COLO668 (cell line): ENCODE measurements at regions not wholly inside any gene's neighbourhood (a gene's known extent, or its start where the extent isn't known, plus 50 kb on each side); places are given as distances from the start of the nearest gene placed in this dataset.

Experiments
- DNase-seq: peaks from one replicate; lab custom pipeline; 2025; ENCODE audit not compliant: unreplicated experiment; lab: John Stamatoyannopoulos, UW

DNA sequence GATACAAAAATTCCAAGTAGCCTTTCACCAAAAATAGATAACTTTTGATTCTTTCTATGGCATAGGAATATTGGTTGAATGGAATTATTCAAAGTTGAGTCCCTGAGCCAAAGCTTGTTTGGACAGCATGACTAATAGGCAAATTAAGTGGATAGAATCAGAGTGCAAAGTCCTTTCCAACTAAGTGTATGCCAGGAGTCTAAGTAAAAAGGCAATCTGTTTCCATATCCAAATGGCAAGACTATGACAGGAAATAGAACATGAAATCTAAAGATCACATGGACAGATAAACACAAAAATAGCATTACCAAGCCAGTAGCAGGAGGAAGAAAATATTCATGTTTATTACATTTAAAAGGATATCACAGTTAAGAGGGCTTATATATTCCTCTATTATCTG is 804.6 kb downstream of the SLITRK6 start:
- DNase-seq, result no peak

DNA sequence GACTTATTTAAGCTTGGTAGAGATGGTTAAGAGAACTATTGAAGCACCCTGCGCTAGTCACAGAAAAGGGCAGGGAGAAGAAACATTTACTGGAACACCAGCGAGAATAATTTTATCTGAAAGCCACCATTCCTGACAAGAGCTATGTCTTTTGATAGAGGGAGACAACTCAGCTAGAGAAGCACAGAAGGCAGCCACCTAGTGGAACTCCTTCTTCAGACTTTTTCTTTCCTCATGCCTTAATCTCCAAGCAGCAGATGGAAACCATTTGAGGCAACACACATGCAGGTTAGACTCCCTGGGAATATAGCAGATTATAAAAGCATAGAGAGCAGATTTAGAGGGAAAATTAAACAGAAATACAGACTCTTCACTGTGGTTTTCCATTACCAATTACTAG is 813.4 kb downstream of the SLITRK6 start:
- DNase-seq, result no peak

DNA sequence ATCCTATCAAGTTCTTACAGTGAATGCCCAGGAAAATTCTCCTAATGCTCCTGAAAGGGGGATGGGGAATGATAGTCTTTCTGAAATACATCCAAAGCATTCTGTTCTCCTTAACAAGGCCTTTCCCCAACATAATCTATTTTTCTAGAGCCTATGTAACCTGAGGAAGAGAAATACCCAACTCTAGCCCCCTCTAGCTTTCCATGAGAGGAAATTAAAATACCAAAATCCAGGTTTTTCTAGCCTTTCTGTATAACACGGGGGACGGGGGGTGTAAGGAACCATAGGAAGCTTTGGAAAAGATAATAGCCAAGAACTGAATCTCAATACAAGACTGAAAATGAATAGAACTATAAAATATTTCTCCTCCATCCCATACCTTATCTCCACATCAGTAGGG is 815.9 kb downstream of the SLITRK6 start:
- DNase-seq, result no peak

DNA sequence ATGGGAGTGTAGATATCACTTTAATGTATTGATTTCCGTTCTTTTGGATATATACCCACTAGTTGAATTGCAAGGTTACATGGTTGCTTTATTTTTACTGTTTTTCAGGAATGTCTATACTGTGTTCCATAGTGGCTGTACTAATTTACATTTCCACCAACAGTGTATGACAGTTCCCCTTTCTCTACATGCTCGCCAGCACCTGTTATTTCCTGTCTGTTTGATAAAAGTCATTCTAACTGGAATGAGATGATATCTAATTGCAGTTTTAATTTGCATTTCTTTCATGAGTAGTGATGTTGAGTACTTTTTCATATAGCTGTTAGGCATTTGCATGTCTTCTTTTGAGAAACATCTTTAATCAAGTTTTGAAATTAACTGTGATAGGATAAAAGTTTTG is 818.6 kb downstream of the SLITRK6 start:
- DNase-seq, result no peak

DNA sequence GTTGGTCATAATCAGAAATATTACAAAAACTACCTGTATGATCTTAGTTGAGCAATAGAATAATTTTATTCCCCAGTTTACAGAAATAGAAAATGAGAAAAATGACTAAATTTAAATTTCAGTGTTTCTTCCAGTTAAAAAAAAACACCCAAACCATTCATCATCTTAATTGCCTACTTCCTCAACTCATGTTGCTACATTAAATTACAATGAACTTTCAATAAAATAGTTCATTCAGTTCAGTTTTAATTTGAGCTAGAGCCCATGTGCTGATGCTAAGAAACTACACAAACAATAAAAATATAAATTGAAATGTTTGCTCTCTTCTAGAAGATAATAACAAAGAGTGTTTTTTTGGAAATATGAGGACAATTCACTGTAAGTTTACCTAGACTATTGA is 820.4 kb downstream of the SLITRK6 start:
- DNase-seq, result no peak

DNA sequence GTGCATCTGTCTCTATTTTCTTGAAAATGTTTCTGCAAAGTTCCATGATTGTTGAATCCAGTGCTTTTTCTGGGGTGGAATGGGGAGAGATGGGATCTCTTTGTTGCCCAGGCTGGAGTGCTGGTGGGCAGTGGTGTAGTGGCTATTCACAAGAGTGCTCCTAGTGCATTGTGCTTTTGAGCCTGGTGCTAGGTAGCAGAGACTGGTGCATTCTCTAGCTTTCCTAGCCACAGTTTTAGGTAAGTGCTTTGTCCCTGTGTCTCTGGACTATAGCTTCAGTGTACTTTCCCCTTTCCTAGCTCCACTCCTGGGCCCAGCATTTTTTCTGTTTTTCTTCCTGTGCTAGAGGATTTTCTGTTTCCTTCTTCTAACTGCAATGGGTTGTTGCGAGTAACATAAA is 825.6 kb downstream of the SLITRK6 start:
- no peak for DNase-seq

DNA sequence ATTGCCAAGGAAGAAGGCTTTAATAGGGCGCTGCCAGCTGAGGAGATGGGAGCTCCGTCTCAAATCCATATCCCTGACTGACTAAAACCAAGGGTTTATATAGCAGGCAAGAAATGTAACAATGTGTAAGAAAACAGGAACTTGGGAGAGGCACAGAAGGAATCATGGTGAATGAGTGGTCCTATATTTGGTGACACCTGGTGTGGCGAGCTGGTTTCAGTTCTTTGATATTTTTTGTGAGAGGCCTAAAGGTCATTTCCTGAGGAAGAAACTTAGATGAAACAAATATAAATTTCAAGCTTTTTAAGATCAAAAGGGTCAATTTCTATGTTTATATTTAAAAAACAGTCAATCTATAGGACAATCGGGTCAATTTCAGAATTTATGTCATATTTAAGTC is 826.3 kb downstream of the SLITRK6 start:
- no peak for DNase-seq

DNA sequence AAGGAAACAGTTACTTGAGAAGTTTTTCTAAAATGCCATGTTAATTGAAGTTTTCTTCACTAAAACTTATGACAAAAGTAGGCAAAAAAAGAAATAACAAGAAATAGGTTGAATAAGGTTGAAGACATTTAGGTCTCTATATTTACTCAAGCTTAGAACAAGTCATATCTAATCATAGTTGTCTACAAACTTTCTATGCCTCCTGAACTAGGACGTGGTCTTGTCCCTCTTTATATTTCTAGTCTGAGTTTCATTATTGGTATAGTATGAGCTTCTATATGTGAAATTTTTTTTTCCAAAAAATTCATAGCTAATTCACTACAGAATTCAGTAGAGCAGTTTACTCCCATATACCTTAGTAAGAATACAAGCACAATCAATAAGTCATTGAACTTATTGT is 836.4 kb downstream of the SLITRK6 start:
- DNase-seq, result no peak

DNA sequence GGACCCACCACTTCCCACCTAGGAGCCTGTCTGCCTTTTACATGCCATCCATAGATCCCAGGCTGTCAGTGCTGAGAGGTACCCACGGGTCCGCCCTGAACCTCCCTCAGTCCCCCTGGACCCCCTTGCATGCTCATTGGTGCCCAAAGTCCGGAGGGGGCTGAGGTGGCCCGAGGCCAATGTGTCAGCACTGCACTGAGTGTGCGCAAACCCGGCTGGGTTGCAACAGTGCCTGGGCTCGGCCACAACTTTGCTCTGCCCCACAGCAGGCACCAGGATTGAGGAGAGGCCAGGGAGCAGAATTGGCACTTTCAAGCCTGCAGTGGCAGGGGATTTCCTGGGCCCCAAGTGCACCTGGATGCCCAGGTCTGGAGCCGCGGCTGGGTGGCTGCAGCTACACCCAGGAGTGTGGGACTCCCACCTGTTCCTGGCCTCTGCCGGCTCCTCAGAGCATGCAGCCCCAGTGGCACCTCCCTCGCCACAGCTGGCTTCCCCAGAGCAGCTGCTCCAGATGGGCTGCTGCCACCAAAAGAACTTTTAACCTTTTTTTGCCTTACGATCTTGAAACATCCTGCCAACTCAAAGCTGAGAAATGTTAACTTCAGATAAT is 837.0 kb downstream of the SLITRK6 start:
- DNase-seq, result peak; percentile 59

DNA sequence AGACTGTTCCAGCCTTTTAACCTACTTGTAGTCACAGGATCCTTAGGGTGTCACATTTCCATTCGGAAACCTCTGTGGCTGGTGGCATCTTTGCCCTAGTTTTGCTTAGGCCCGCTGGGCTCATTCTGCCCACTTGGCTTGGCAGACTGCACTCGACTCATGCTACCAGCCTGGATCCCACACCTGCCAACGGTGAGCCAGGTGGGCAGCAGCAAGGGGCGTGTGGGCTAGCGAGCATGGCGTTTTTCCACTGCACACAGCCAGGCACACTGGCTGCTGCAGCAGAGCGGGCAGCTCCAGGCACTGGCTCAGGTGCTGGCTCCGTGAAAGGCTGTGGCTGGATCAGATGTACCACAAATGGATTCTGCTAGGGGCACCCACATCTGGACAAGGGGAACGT is 838.2 kb downstream of the SLITRK6 start:
- DNase-seq, result no peak

DNA sequence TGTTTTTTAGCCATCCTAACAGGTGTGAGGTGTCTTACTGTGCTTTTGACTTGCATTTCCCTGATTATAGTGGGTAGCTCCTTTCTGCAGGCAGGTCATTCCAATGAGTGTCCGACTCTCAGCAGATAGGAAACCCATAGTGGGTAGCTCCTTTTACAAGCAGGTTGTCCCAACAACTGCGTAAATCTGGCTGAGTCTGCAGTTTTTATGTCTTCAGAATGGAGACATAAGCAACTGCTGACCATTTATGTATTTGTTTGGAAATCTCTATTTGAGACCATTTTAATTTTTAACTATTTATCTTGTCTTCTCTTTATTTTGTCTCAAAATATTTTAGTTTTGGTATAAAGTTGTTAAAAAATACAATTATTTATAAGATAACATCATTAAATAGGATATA is 839.4 kb downstream of the SLITRK6 start:
- DNase-seq, result no peak

DNA sequence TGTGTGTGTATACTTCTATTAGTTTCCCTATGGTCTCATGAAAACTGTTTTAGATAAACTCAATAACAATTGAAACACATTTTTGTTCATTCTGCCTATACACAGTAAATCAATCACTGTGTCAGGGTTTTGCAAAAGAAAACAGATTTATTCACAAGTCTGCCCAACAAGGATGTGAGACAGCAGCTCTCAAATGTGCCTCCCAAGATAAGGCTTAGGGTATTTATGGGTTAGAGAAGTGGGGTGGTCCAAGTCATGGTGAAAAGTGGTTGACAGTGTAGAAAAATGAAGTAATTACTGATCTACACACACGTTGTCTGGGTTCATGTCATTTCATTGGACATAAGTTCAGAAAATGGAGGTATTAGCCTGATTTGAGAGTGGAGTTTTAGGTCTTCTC is 844.6 kb downstream of the SLITRK6 start:
- DNase-seq, result no peak

DNA sequence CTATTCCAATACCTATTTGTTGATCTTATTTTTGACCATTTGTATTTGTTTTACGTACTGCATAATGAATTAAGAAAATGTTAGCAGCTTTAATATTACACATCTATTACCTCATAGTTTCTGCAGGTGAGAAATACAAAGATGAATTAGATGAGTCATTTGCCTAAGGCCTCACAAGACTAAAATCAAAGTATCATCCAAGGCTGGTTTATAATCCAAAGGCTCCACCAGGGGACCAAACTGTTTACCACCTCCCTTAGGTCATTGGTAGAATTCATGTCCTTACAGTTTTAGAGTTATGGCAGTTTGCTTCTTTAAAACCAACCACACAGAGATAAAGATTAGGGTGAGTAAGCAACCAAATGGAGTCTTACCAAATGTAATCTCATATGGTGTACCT is 848.1 kb downstream of the SLITRK6 start:
- no peak for DNase-seq

DNA sequence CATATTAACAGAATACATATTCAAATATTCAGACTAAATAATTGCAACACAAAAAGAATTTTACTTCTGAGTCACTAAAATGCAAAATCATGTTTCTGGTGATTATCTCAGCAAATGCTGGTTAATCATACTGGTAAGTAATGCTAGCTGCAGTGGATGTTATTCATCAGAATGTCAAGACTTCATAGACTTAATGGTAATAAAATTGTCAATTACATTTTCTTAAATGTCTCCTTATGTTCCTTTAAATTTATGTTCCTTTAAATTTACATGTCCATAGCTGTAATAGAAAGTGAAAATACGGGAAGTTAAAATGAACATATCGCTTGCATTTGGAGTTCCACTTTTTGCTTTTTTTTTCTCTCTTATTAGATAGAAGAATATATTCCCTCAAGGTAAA is 853.0 kb downstream of the SLITRK6 start:
- DNase-seq, result no peak

DNA sequence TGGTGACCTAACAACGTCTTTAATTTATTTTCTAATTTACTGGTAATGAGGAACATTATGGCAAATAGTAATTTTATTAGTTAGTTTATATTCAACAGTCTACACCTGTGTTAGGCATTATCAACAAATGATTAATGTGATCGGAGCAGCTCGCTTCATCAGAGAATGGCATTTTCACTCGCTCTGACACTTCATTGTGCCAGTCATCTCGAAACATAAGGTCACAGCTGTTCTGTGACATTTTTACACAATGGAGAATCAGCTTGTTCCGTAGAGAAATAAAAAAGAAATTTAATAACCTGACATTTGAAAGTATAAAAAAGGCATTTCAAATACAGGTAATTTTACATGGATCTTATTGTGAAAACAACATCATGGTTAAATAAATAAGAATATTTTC is 858.4 kb downstream of the SLITRK6 start:
- no peak for DNase-seq

DNA sequence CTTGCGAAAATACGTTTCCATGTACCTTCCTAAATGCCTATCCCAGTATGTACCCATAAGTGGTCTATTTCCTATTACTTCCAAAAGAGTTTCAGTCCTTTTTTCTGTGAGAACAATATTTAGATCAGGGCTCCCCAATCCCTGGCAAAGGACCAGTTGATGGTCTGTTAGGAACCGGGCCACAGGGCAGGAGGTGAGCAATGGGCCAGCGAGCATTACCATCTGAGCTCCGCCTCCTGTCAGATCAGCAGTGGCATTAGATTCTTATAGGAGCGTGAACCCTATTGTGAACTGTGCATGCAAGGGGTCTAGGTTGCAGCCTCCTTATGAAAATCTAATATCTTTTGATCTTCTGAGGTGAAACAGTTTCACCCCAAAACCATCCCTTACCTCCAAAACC is 859.1 kb downstream of the SLITRK6 start:
- no peak for DNase-seq

DNA sequence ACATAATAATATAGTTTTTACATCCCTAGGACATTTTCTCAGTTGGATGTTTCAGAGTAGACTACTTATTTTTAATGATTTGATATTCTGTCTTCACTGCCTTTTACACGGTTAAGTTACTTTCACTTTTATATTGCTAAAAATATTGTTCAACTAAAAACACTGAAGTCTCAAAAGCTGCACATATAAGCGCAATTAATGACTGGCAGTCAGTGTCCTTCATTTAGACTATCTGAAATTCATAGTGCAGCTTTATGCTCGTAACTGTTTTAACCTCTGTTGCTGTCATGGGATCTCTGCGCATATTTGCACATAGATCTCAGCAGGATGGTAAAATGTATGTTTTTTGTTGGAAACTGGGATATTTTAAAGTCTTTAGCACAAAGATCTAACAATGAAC is 864.3 kb downstream of the SLITRK6 start:
- no peak for DNase-seq

DNA sequence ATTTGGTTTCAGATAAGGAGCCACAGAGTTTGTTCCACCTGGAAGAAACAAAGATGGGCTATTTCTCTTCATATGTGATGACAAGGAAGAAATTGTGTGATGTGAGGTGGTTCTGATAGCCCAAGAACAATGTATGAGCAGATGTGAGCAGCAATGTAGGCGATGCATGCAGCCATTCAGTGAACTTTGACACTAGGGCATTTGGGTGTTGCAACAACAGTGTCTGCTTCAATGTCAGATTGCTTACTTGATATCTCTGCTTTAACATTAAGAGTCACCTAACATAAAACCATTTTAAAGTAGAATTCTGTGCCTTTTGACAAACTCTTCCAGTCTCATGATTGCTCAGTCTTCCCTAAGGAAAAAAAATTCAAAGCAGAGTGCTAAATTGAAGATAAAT is 865.4 kb downstream of the SLITRK6 start:
- no peak for DNase-seq

DNA sequence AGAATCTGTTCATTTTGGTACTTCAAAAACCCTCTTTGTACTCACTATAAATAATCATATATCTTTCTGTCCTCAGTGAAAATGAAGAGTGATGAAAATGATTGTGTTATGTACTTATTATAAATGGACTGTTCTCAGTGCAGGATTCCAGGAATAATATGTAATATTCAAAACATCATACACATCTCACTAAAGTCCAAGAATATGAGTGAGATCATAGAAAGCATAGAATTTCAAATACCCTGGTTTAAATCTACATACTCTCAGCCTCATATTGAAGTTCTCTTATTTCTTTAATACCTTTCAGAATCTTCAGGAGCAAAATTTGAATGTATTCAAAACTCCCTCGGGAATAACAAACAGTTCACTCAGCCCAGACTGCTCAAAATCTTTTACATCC is 868.0 kb downstream of the SLITRK6 start:
- no peak for DNase-seq

DNA sequence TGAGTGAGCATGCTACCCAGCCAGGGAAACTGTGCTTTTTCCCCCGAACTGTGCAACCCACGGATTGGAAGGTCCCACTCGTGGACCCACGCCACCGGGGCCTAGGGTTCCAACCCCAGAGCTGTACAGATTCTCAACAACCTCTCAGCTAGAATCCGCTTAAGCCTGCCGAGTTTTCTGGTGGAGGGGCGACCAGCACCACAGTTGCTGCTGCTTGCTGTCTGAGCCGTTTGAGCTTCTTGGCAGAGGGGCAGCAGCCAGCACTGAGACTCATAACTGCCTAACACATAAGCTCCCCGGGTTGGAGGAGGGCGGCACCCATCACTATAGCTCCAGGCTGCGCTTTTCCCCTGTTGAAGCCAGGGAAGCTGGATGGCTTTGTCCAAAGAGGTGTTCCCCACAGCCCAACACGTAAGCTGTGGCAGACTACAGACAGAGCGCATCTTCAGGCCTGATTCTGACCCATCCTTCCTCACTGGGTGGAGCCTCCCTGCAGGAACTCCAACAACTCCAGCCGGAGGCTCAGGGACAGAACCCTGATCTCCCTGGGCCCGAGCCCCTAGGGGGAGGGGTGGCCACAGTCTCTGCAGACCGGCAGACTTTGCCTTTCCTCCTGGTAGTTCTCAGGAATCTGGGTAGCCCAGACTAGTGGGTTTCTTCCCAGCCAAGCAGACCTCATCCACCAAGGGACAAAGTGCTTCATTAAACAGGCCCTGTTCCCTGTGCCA is 871.6 kb downstream of the SLITRK6 start:
- DNase-seq, result no peak

DNA sequence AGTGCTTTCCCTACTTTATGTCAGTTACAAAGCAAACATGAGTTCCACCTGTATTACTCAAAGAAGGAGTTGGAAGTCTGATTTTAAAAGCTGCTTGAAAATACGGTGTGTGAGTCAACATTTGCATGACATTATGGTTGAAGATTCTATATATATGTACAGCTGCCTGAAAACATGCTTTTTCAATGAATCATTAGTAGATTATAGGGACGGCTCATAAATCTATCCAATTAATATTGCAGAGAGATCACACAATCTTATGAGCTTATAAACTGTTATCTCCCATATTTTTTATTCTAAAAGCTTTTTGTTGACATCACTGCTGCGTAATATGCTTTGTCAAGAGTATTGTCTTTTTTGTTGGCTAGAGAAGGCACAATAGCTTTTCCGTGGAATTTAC is 873.8 kb downstream of the SLITRK6 start:
- no peak for DNase-seq

DNA sequence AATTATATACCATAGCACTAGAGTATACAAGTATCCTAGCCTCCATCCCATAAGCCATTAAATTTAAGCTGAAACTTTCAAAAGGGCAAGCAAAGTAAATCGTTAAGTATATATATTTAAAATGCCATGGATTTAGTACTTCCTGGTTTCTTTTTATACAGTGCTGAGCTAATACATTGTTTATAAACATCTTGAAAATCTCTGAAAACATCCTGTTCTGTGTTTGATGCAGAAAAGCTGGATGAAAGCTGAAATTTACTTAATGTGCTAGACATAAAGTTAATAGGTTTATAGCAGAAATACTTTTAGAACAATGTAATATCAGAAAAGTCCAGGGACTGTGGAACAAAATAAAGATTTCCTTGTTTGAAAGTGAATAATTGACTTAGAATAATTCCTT is 875.4 kb downstream of the SLITRK6 start:
- DNase-seq, result no peak

DNA sequence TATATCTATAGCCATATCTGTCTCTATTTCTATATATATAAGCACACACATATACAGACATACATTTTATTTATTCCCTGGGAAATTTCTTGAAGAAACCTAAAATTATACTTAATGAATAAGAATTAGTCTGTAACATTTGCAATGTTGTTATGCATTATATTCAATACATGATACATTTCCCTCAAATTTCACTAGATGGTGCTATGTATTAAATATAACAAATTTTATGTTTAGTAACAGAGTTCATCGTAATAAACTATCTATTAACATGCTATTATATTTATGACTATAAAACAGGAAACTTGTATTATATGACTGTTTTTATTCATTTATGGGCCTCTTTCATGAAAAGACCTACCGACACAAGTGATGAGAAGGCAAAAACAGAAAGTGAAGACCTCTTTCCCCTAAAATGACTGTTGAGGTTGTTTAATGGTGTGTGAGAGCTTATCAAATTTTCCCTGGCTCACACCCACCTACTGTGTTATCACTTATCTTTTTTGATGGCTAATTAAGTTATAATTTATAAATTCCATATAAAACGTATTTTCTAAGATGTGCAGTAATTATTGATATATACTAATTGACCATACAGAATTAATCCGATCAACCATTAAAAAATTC is 881.9 kb downstream of the SLITRK6 start:
- DNase-seq, result peak; percentile 23
